Activated T-helper 9 cell treated with anti-CD3 and anti-CD28 coated beads, Interleukin-2, amount 50 U/mL, for 16 hours (primary cell): ENCODE measurements at regions not wholly inside any gene's neighbourhood (a gene's known extent, or its start where the extent isn't known, plus 50 kb on each side); places are given as distances from the start of the nearest gene placed in this dataset.
"Not testable (repeated sequence)": the region's sequence is repeated elsewhere in the genome, so short reads cannot be mapped to it uniquely, and the experiment has no call there.

Experiments used
- DNase-seq: peaks from one replicate; pipeline ENCODE4 v3.0.0-alpha.2; 2020; ENCODE audit warnings: low read depth

DNA sequence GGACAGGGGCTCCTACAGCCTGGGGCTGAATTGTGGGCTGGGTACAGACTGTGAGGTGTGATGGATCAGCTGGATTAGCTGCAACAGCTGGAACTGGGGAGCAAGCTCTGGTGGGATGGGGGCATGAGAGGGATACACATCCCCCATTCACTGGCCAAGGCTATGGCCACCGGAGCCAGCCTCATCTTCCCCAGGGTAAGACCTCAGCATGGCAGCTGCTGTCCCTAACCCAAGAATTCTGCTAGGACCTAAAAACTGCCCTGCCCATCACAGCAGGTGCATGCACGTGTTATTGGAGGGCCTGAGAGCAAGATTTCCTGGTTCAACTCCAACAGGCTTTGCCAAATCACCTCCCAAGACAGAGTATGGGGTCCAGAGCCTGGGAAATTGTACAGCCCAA lies 258.6 kb upstream of the AGTR2 start:
- no peak for DNase-seq

GRCh38 chrX:115912372-115912897 lies 258.1 kb upstream of the AGTR2 start:
- no peak for DNase-seq

GRCh38 chrX:115913575-115913974 lies 257.0 kb upstream of the AGTR2 start:
- no peak for DNase-seq

DNA sequence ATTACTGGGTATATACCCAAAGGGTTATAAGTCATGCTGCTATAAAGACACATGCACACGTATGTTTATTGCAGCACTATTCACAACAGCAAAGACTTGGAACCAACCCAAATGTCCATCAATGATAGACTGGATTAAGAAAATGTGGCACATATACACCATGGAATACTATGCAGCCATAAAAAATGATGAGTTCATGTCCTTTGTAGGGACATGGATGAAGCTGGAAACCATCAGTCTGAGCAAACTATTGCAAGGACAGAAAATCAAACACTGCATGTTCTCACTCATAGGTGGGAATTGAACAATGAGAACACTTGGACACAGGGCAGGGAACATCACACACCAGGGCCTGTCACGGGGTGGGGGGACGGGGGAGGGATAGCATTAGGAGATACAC lies 254.9 kb upstream of the AGTR2 start:
- not testable (repeated sequence) for DNase-seq

DNA sequence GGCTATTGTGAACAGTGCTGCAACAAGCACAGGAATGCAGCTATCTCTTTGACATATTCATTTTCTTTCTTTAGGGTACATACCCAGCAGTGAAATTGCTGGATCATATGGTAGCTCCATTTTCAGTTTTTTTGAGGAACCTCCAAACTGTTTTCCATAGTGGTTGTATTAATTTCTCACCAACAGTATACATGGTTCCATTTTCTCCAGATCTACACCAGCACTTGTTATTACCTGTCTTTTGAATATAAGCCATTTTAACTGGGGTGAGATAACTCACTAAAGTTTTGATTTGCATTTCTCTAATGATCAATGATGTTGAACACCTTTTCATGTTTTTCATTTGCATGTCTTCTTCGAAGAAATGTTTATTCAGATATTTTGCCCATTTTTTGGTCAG lies 241.1 kb upstream of the AGTR2 start:
- DNase-seq, result no peak

GRCh38 chrX:115936008-115936407 lies 234.5 kb upstream of the AGTR2 start:
- no peak for DNase-seq

GRCh38 chrX:115939070-115939469 lies 231.5 kb upstream of the AGTR2 start:
- no peak for DNase-seq

DNA sequence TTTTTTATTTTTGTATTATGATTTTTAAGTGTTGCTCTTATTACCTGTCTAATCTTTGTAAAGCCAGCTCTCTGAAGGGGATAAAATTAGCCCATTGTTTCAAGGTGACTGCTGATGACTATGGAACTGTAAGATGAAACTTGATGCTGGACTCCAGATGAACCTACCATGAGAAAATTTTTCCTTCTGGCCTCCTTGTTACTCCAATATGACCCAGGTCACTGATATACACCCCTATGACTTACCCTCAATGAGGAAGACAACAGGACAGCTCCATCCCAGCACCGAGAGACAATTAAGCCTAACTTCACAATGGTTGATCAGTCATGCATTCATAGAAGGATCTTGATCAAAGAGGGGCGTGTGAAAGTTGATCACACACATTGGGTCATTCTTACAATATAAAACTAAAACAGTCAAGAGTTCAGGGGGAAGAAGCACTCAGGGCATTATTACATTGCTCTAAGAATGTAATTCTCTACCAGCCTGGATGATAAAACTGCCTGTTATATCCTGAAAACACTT lies 230.8 kb upstream of the AGTR2 start:
- no peak for DNase-seq

DNA sequence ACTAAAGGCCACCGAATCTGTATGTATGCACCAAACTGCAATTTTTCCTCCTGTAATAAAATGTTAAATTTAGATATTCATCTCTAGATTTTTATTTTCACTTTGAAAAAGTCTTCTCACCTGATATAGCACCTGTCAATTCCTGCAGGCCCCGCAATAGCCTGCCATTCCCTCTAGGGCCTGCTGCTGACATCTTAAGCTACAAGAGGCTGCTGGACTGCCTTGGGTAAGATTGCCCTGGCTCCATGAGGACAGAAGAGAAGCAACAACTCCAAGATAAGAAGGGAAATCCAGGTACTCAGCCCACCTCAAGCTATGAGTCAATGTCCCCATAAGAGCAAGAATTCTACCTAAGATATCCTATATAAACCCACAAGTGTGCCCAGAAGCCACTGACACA lies 230.2 kb upstream of the AGTR2 start:
- DNase-seq, result no peak

DNA sequence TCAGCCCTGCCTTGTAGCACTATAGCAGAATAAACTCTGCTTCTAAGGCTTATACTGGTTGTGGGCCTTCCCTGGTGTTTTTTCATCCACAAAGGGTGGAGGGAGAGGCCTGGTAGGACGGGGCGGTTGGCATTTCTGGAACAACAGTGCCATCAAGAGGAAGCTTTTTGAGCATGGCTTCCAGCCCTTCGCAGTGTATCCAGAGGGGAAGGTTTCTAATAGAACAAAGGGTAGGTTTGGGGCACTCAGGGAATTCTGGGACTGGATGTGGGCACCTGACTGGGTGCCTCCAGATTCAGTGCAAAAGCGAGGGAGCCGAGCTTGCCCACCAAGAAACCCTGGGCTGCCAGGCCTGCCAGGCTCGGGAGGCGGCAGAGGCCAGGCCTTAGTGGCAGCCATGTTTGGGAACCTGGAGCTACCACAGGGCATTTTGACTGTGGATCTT lies 229.6 kb upstream of the AGTR2 start:
- DNase-seq, result no peak

- no peak for DNase-seq
These were observed 229.2 kb upstream of the AGTR2 start for GRCh38 chrX:115941388-115941787.

- no peak for DNase-seq
These were observed 224.5 kb upstream of the AGTR2 start for GRCh38 chrX:115946059-115946458.

GRCh38 chrX:115948018-115948923 lies 222.3 kb upstream of the AGTR2 start:
- no peak for DNase-seq

GRCh38 chrX:115949900-115950822 lies 220.4 kb upstream of the AGTR2 start:
- no peak for DNase-seq

- no peak for DNase-seq
These were observed 218.0 kb upstream of the AGTR2 start for GRCh38 chrX:115952417-115953092.

DNA sequence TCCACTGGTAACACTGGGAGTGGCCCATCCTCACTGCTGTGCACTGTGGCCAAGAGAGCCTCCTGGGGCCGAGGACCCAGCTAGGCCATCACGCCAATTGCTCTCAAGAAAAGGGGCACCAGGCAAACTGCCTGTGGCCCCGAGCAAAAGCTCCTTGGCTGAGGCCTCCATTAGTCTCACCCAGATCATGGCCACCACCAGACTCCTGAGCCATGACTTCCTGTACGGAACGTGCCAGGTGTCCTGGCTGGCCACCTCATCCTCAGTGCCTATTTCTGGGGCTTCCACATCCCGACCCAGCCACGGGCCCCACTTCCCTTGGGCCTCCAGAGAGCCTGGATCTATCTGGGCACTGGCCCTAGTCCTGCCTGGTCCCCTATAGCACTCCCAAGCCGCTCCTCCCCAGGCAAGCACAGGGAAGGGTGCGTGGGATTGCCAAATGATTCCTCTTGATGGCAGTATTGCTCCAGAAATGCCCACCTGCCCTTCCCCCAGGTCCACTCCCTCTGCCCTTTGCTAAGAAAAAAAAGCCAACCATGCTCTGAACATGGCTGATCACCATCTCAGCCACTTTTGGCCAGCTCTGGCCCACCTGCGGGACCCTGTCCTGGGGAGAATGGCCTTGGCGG lies 212.6 kb upstream of the AGTR2 start:
- DNase-seq, result no peak

DNA sequence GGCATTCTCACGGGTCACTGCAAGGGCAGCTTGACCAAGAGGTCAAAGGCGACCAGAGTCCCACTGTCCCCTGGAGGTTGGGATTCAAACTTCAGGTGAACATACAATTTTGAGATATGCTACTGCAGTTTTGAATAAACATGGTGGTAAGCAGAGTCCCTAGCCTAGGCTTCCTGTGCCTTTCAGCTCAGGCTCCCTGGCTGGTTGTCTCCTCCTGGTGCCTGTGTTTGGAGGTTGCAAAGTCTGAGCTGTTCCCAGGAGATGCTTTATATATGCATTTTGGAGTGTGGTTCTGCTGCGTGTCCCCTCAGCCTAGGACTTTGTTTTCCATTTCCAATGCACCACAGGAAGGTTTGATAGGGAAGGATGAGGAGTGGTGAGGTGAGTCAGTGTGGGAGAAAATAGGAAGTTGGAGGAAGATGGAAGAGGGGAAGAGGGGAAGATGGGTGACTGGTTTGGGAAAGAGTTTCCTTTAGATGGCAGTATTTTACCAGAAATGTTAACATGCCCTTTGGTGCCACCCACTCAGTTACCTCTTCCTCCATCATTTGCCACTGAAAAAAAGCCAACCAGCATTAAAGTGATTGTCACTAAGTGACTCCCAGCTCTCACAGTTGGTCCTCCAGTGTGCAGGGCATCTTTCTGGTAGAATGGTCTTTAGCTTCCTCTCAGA lies 211.7 kb upstream of the AGTR2 start:
- no peak for DNase-seq

DNA sequence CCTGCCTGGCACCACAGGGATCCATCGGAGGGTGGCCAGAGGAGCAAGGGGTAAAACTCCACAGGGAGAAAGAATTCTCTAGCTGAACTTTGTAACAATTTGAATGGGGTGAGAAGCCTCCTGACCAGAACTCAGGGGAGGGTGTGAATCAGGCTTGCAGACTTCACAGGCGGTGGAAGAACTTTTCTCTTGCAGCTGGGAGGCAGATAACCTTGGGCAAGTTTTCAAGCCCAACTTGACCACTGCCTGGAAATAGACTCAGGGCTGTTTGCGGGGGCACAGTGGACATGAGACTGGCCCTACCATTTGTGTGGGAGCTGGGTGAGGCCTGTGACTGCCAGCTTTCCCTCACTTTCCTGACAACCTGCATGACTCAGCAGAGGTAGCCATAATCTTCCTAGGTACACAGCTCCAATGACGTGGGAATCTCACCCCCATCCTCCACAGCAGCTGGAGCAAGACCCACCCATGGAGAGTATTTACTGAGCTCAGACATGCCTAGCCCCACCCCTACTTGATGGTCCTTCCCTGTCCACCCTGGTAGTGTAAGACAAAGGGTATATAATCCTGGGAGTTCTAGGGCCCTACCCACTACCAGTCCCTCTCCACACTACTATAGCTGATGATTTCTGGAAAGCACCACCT lies 210.0 kb upstream of the AGTR2 start:
- DNase-seq, result no peak

DNA sequence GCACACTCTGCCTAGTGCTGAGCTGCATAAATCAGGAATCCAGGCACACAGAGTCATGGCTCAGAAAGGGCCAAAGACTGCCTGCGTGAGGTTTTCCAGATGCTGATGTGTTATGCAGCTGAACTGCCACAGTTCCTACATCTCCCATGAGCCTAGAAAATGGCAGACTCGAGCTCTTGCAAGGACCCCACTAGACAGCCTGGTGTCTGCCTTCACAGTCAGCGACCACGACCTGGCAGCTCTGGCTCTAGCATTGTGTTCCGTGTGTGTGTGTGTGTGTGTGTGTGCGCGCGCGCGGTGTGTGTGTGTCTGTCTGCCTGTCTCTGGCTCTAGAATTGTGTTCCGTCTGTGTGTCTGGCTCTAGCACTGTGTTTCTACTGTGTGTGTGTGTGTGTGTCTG lies 203.6 kb upstream of the AGTR2 start:
- no peak for DNase-seq
